ENCODE measurements at regions not wholly inside any gene's neighbourhood (a gene's known extent, or its start where the extent isn't known, plus 50 kb on each side); places are given as distances from the start of the nearest gene placed in this dataset.
"Not testable (repeated sequence)": the region's sequence is repeated elsewhere in the genome, so short reads cannot be mapped to it uniquely, and the experiment has no call there.

- TF ChIP-seq BHLHE40 (IDR thresholded peaks at IDR 0.05; ENCODE audit: borderline replicate concordance in 1 of 2, low read depth in 2 of 2, low read length in 1 of 2); TAF1 (IDR thresholded peaks at IDR 0.05; ENCODE audit: borderline replicate concordance, low read depth, low read length): not testable (repeated sequence)
These were observed 1342.4 kb downstream of the SPATA31A7 start for GRCh38 chr9:62532162-62532776.

Measured in GM12878 (cell line).